Heart left ventricle (tissue), 13 donors: ENCODE measurements at regions not wholly inside any gene's neighbourhood (a gene's known extent, or its start where the extent isn't known, plus 50 kb on each side); places are given as distances from the start of the nearest gene placed in this dataset.

Experiments
- POLR2A ChIP-seq, 2 donors: fragments of 450-650 bp; IDR thresholded peaks; one replicate each; pipeline ENCODE4 v1.6.1; 2017; ENCODE audit warnings: antibody characterized with exemption in 2 of 2, mild to moderate bottlenecking in 2 of 2, moderate library complexity in 2 of 2
- TF ChIP-seq, protein P1 (sequence below), 12 donors: fragments of 200-600 bp; sonication (generic) in 4 of 12; IDR thresholded peaks; one replicate each; pipeline versions ENCODE4 v1.5.0 to v1.8.0; 2018 to 2022; ENCODE audit warnings: antibody characterized with exemption in 12 of 12, mild to moderate bottlenecking in 5 of 12
- donor health status: ischemic (EF 13 %, LVEDD 7.1; RV severe dilation, severe dysfunction).
- donor health status: DM: no; HTN: yes; CAD: no.
- donor health status: DM: no; HTN: no; CAD: no.
- donor health status: ischemic (EF 25% LVEDD 6.9; RV normal size, moderate dysfunction).
- donor health status: ischemic (EF 25% LVEDD 5.7; RV mildly dilated, moderate dysfunction).
- donor health status: ischemic (EF 35%, LVEDD 5.7; RV mildly dilated, moderate dysfunction).
- donor health status: nonischemic (EF 11% LVEDD 7.7; RV severe dilation, severe dysfunction).
- donor health status: DM: yes; HTN: yes; CAD: no.
- donor health status: PGD.
- donor health status: ischemic (EF 29% LVEDD 5.4; RV normal size, mild dysfunction).
- donor health status: nonischemic (EF 23%, LVEDD 6.1; RV moderate dilation, normal function).

DNA sequence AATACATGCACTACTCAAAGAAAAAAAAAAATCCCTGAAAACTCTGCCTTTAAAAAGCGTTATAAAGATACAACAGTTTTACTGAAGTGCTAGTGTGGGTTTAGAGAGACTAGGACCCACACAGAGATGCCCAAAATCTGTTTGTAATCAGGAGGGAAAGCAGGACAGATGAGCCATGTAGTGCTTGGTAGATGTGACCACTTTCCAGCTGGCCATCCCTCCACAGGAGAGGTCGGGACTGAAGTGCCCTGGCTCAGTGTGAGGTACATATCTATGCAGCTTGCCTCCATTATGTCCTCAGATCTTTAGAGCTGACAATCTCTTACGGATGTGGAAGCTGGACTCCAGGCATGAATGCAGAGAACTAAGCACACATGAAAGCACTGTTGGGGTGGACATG is 57.5 kb upstream of the NANOGP8 start:
- TF ChIP-seq, protein P1, sequence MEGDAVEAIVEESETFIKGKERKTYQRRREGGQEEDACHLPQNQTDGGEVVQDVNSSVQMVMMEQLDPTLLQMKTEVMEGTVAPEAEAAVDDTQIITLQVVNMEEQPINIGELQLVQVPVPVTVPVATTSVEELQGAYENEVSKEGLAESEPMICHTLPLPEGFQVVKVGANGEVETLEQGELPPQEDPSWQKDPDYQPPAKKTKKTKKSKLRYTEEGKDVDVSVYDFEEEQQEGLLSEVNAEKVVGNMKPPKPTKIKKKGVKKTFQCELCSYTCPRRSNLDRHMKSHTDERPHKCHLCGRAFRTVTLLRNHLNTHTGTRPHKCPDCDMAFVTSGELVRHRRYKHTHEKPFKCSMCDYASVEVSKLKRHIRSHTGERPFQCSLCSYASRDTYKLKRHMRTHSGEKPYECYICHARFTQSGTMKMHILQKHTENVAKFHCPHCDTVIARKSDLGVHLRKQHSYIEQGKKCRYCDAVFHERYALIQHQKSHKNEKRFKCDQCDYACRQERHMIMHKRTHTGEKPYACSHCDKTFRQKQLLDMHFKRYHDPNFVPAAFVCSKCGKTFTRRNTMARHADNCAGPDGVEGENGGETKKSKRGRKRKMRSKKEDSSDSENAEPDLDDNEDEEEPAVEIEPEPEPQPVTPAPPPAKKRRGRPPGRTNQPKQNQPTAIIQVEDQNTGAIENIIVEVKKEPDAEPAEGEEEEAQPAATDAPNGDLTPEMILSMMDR (IDR thresholded peaks at IDR 0.05): no peak
- TF ChIP-seq POLR2A (IDR thresholded peaks at IDR 0.05): no peak
